IPS-15b (cell line): ENCODE measurements at regions not wholly inside any gene's neighbourhood (a gene's known extent, or its start where the extent isn't known, plus 50 kb on each side); places are given as distances from the start of the nearest gene placed in this dataset.

Experiments
- H3K27me3 ChIP-seq: one replicate; pipeline ENCODE4 v1.6.1; 2013; ENCODE audit warnings: low read length; ENCODE audit not compliant: control insufficient read depth, insufficient read depth
- H3K36me3 ChIP-seq: one replicate; pipeline ENCODE4 v1.6.1; 2013; ENCODE audit warnings: low read length; ENCODE audit not compliant: control insufficient read depth, insufficient read depth
- H3K4me1 ChIP-seq: one replicate; pipeline ENCODE4 v1.6.1; 2013; ENCODE audit warnings: mild to moderate bottlenecking, low read length; ENCODE audit not compliant: control insufficient read depth, insufficient read depth
- H3K4me3 ChIP-seq: one replicate; pipeline ENCODE4 v1.5.1; 2013; ENCODE audit warnings: low read depth, low read length
- H3K9ac ChIP-seq: one replicate; pipeline ENCODE4 v1.6.1; 2013; ENCODE audit warnings: low read depth, mild to moderate bottlenecking, low read length
- H3K9me3 ChIP-seq: one replicate; pipeline ENCODE4 v1.6.1; 2013; ENCODE audit warnings: mild to moderate bottlenecking, low read length; ENCODE audit not compliant: control insufficient read depth, insufficient read depth

DNA sequence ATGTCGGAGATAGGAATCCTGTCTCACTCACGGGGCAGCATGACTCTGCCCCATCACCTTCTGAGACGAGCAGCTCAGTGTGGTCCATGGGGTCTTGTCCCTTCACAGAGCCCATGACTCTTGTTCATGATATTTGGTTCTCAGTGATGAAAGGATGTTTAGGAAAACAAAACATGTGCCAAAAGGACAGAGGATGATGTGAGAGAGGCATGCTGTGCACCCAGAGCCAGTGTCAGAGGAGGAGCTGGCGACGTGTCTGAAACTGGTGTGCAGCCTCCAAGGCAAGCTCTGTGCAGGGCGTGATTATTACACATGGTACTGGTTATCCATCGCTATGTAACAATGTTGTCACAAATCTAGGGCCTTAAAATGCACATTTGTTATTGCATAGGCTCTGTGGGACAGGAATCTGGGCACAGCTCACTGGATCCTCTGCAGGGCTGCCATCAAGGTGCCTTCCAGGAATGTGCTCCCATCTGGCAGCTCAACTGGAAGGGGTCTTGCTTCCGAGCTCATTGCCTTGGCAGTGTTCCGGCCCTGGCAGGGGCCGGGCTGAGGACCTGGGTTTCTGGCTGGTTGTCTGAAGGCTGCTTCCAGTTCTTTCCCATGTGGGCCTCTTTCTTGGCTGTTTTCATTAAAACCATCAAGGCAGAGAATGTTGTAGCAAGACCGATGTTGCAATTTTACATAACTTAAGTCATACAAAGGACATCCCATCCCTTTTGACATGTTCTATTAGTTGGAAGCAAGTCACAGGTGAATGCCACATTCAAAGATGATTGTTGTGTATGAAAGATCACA, 175.4 kb downstream of the ERMARD start:
- no peaks in the 10 kb centered on the region for H3K9me3 ChIP-seq
- no peak overlapping the region for H3K9ac ChIP-seq
- H3K27me3 ChIP-seq: no peaks in the 10 kb centered on the region
- H3K36me3 ChIP-seq: no peaks in the 10 kb centered on the region
- H3K4me1 ChIP-seq: no peaks in the 10 kb centered on the region
- H3K4me3 ChIP-seq: no peak overlapping the region

GRCh38 chr6:169923468-169924464, 172.3 kb downstream of the ERMARD start:
- Histone ChIP-seq H3K9ac (no peak overlapping the region), H3K4me3 (no peak overlapping the region), H3K27me3 (no peaks in the 10 kb centered on the region), H3K4me1 (no peaks in the 10 kb centered on the region), H3K9me3 (no peaks in the 10 kb centered on the region), H3K36me3 (no peaks in the 10 kb centered on the region)

DNA sequence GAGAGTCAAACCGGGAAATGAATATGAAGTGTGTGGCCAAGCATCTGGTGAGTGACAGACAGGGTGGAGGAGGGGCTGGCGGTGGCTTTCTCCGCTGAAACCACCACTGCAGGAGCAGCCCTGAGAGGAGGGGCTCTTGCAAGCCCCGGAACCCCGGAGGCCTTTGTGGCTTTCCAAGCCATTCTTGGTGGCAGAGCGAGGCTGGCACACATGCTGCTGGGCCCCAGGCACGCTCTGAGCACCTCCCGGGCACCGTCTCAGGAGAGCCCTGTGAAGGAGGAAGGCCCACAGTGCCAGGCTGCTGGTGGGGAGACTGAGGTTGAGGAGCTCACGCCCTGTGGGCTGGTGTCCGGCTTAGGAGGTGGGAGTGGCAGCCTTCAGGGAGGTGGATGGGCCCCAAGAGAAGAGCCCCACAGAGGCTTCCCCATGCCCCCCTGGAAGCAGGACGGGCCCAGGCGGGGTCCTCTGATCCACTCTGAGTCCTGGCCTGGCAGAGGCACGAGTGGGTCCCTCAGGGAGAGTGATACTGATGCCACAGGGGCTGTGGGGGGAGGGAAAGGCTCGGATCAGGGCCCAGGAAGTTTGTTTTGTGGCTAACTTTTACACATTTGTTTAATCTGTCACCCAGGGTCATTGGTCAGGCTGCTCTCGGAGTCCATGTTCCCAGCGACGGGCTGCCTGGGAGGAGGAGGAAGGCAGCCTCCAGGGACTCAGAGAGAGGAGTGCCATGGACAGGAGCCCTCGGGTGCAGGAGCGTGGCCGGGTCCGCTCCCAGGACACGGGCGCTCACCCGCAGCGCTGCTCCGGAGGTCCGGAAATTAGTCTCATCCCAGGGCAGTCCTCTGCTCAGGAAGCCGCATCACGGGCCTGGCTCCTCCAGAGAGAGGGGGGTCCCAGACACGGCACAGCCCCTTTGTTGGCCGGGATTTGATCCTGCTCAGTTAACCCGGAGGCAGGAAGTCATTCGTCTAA, 170.7 kb downstream of the ERMARD start:
- no peak overlapping the region for H3K4me3 ChIP-seq
- H3K9ac ChIP-seq: no peak overlapping the region

GRCh38 chr6:169921217-169921616, 169.8 kb downstream of the ERMARD start:
- no peak overlapping the region for H3K4me3 ChIP-seq
- no peak overlapping the region for H3K9ac ChIP-seq
- no peaks in the 10 kb centered on the region for H3K36me3 ChIP-seq
- no peaks in the 10 kb centered on the region for H3K9me3 ChIP-seq
- no peaks in the 10 kb centered on the region for H3K27me3 ChIP-seq
- no peaks in the 10 kb centered on the region for H3K4me1 ChIP-seq

More for the DNA sequence above, 170.7 kb downstream of the ERMARD start:
- H3K36me3 ChIP-seq: no peaks in the 10 kb centered on the region
- no peaks in the 10 kb centered on the region for H3K4me1 ChIP-seq
- H3K27me3 ChIP-seq: no peaks in the 10 kb centered on the region
- no peaks in the 10 kb centered on the region for H3K9me3 ChIP-seq

- no peaks in the 10 kb centered on the region for H3K27me3 ChIP-seq
- no peaks in the 10 kb centered on the region for H3K4me1 ChIP-seq
- no peaks in the 10 kb centered on the region for H3K9me3 ChIP-seq
- H3K4me3 ChIP-seq: no peak overlapping the region
- no peak overlapping the region for H3K9ac ChIP-seq
- H3K36me3 ChIP-seq: no peaks in the 10 kb centered on the region
Observed at GRCh38 chr6:169920359-169921020, 169.1 kb downstream of the ERMARD start.

GRCh38 chr6:169918954-169919549, 167.6 kb downstream of the ERMARD start:
- H3K36me3 ChIP-seq: no peaks in the 10 kb centered on the region
- H3K4me3 ChIP-seq: no peak overlapping the region
- no peaks in the 10 kb centered on the region for H3K4me1 ChIP-seq
- H3K9ac ChIP-seq: no peak overlapping the region
- no peaks in the 10 kb centered on the region for H3K27me3 ChIP-seq
- H3K9me3 ChIP-seq: no peaks in the 10 kb centered on the region

- H3K4me3 ChIP-seq: no peak overlapping the region
- no peaks in the 10 kb centered on the region for H3K4me1 ChIP-seq
- no peaks in the 10 kb centered on the region for H3K36me3 ChIP-seq
- no peak overlapping the region for H3K9ac ChIP-seq
- H3K9me3 ChIP-seq: no peaks in the 10 kb centered on the region
- no peaks in the 10 kb centered on the region for H3K27me3 ChIP-seq
Observed at GRCh38 chr6:169918239-169918953, 167.0 kb downstream of the ERMARD start.

- H3K36me3 ChIP-seq: no peaks in the 10 kb centered on the region
- H3K4me3 ChIP-seq: no peak overlapping the region
- no peak overlapping the region for H3K9ac ChIP-seq
Observed at GRCh38 chr6:169917153-169917552, 165.7 kb downstream of the ERMARD start.

GRCh38 chr6:169915769-169916550, 164.5 kb downstream of the ERMARD start:
- Histone ChIP-seq H3K4me3 (no peak overlapping the region), H3K36me3 (no peaks in the 10 kb centered on the region)

More at GRCh38 chr6:169917153-169917552, 165.7 kb downstream of the ERMARD start:
- Histone ChIP-seq H3K27me3 (no peaks in the 10 kb centered on the region), H3K9me3 (no peaks in the 10 kb centered on the region), H3K4me1 (no peaks in the 10 kb centered on the region)

More at GRCh38 chr6:169915769-169916550, 164.5 kb downstream of the ERMARD start:
- H3K27me3 ChIP-seq: no peaks in the 10 kb centered on the region
- H3K9ac ChIP-seq: no peak overlapping the region
- H3K4me1 ChIP-seq: no peaks in the 10 kb centered on the region
- H3K9me3 ChIP-seq: no peaks in the 10 kb centered on the region
